CD14-positive monocyte (primary cell): ENCODE measurements at regions not wholly inside any gene's neighbourhood (a gene's known extent, or its start where the extent isn't known, plus 50 kb on each side); places are given as distances from the start of the nearest gene placed in this dataset. TPM values are rescaled to one million over a fixed set of nuclear protein-coding genes. Genes with fewer than 3 reads are reported as not detected.

ENCODE experiments used
- DNase-seq, 3 donors: peaks; one replicate each; pipeline ENCODE4 v3.0.0-alpha.2; 2011 to 2022
- H2AFZ ChIP-seq: 2 replicates; pipeline ENCODE4 v1.6.0; 2012; ENCODE audit warnings: mild to moderate bottlenecking, low read depth, low read length, inconsistent platforms; ENCODE audit not compliant: insufficient read depth, poor library complexity, severe bottlenecking
- H3K27ac ChIP-seq, 2 donors: 1 replicate in 1 of 2; 2 replicates in 1 of 2; pipeline ENCODE4 v1.5.1; 2012 to 2013; ENCODE audit warnings: low read length in 2 of 2, control low read depth in 1 of 2, inconsistent platforms in 1 of 2, low read depth in 1 of 2, mild to moderate bottlenecking in 1 of 2
- H3K27me3 ChIP-seq, 2 donors: one replicate each; pipeline versions ENCODE4 v1.6.0 to v1.6.1; 2011 to 2013; ENCODE audit warnings: low read length in 2 of 2; ENCODE audit not compliant: control insufficient read depth in 2 of 2, insufficient read depth in 2 of 2
- H3K36me3 ChIP-seq, 2 donors: replicated peaks in 1 of 2; 1 replicate in 1 of 2; 2 replicates in 1 of 2; pipeline versions ENCODE4 v1.5.1 to v1.6.1; 2012 to 2013; ENCODE audit warnings: low read length in 2 of 2, control low read depth in 1 of 2, inconsistent platforms in 1 of 2, mild to moderate bottlenecking in 1 of 2; ENCODE audit not compliant: insufficient read depth in 2 of 2, control insufficient read depth in 1 of 2
- H3K4me1 ChIP-seq, 2 donors: 1 replicate in 1 of 2; 2 replicates in 1 of 2; pipeline versions ENCODE4 v1.5.1 to v1.6.1; 2012 to 2013; ENCODE audit warnings: low read length in 2 of 2, control low read depth in 1 of 2, inconsistent platforms in 1 of 2, mild to moderate bottlenecking in 1 of 2, moderate library complexity in 1 of 2; ENCODE audit not compliant: insufficient read depth in 2 of 2, control insufficient read depth in 1 of 2
- H3K4me2 ChIP-seq: replicated peaks from 2 replicates; pipeline ENCODE3; 2012; ENCODE audit warnings: low read length, moderate library complexity, mild to moderate bottlenecking; ENCODE audit not compliant: poor library complexity, severe bottlenecking; ENCODE audit errors: extremely low read depth
- H3K4me3 ChIP-seq, 3 experiments: fragments of 200-600 bp in 1 of 3; sonication (generic) in 1 of 3; replicated peaks in 1 of 3; 1 replicate in 2 of 3; 2 replicates in 1 of 3; pipeline ENCODE4 v1.5.1; 2011 to 2013; ENCODE audit warnings: low read length in 3 of 3, mild to moderate bottlenecking in 3 of 3, control low read depth in 2 of 3, low read depth in 2 of 3, inconsistent platforms in 1 of 3, moderate library complexity in 1 of 3
- H3K79me2 ChIP-seq: 2 replicates; pipeline ENCODE4 v1.6.0; 2012; ENCODE audit warnings: mild to moderate bottlenecking, control low read depth, inconsistent platforms, low read length, moderate library complexity; ENCODE audit not compliant: insufficient read depth
- H3K9ac ChIP-seq: 2 replicates; pipeline ENCODE4 v1.6.0; 2017; ENCODE audit warnings: low read length, mild to moderate bottlenecking; ENCODE audit not compliant: insufficient read depth, poor library complexity, severe bottlenecking
- H3K9me3 ChIP-seq, 2 donors: replicated peaks in 1 of 2; 1 replicate in 1 of 2; 2 replicates in 1 of 2; pipeline versions ENCODE4 v1.5.1 to v1.6.1; 2012 to 2013; ENCODE audit warnings: low read length in 2 of 2, control low read depth in 1 of 2; ENCODE audit not compliant: control insufficient read depth in 1 of 2, insufficient read depth in 1 of 2
- H4K20me1 ChIP-seq: 2 replicates; pipeline ENCODE4 v1.6.0; 2012; ENCODE audit warnings: mild to moderate bottlenecking, low read length, control low read depth, moderate library complexity; ENCODE audit not compliant: insufficient read depth
- H3K27ac Mint-ChIP-seq, 7 donors: one replicate each; pipeline ENCODE4 v1.8.0; 2020; ENCODE audit warnings: mild to moderate bottlenecking in 7 of 7, mixed read lengths in 7 of 7, moderate library complexity in 6 of 7, inconsistent platforms in 2 of 7
- H3K27me3 Mint-ChIP-seq, 3 donors: one replicate each; pipeline ENCODE4 v1.8.0; 2021 to 2022; ENCODE audit warnings: low read depth in 3 of 3, mild to moderate bottlenecking in 3 of 3, mixed read lengths in 3 of 3, moderate library complexity in 3 of 3, inconsistent platforms in 1 of 3
- H3K36me3 Mint-ChIP-seq, 2 donors: one replicate each; pipeline ENCODE4 v1.8.0; 2020; ENCODE audit warnings: mixed read lengths in 2 of 2, inconsistent platforms in 1 of 2, mild to moderate bottlenecking in 1 of 2
- H3K4me1 Mint-ChIP-seq: one replicate; pipeline ENCODE4 v1.8.0; 2020; ENCODE audit warnings: mild to moderate bottlenecking, mixed read lengths
- H3K4me3 Mint-ChIP-seq, 2 donors: one replicate each; pipeline ENCODE4 v1.8.0; 2020; ENCODE audit warnings: mild to moderate bottlenecking in 2 of 2, mixed read lengths in 2 of 2, moderate library complexity in 1 of 2
- H3K9me3 Mint-ChIP-seq, 7 donors: one replicate each; pipeline ENCODE4 v1.8.0; 2020 to 2022; ENCODE audit warnings: mixed read lengths in 7 of 7, mild to moderate bottlenecking in 6 of 7, moderate library complexity in 6 of 7, inconsistent platforms in 2 of 7
- CTCF ChIP-seq: fragments of 200-600 bp; IDR thresholded peaks from one replicate; pipeline ENCODE4 v1.8.0; 2022; ENCODE audit warnings: antibody characterized with exemption, mild to moderate bottlenecking
- whole genome bisulfite sequencing: methylation state at CpG from one replicate; pipeline ENCODE4 v1.1.5; 2013; ENCODE audit warnings: missing lambda C conversion rate; ENCODE audit not compliant: insufficient coverage; 5-methylcytosine and 5-hydroxymethylcytosine counted together
- intact Hi-C, 2 donors: fragments of 100-400 bp; cut with micrococcal nuclease; formaldehyde crosslinking; loops; one replicate each; pipeline versions ENCODE4 v1.15.0 to v1.15.1; 2023
- small RNA-seq: library from RNA; depleted of rRNA; stranded (forward); fragments of <200 nt; gene quantifications from one replicate; pipeline ENCODE3, GENCODE V24; 2012; ENCODE audit warnings: low read depth; ENCODE audit not compliant: insufficient read length

- no peak overlapping the region for H3K27ac ChIP-seq
- WGBS: 91% methylated on average over 1 of the region's 2 CpGs
- H3K27me3 Mint-ChIP-seq: no peaks in the 10 kb centered on the region
- no peak for TF ChIP-seq CTCF
- intact Hi-C loops: no loop called here
- H3K27ac Mint-ChIP-seq: no peak overlapping the region
- no peaks in the 10 kb centered on the region for H3K79me2 ChIP-seq
- H3K9ac ChIP-seq: no peak overlapping the region
- H3K27me3 ChIP-seq: no peaks in the 10 kb centered on the region
- no peaks in the 10 kb centered on the region for H3K9me3 ChIP-seq
- peaks cover 0 to 10% (median 3%) of the 10 kb centered on the region in 7 donors for H3K9me3 Mint-ChIP-seq
- no peaks in the 10 kb centered on the region for H3K4me1 ChIP-seq
- H3K36me3 Mint-ChIP-seq: no peaks in the 10 kb centered on the region
- H4K20me1 ChIP-seq: no peaks in the 10 kb centered on the region
- H3K4me3 ChIP-seq: no peak overlapping the region
- H3K4me1 Mint-ChIP-seq: no peaks in the 10 kb centered on the region
- no peak overlapping the region for H3K4me2 ChIP-seq
- H3K36me3 ChIP-seq: no peaks in the 10 kb centered on the region
- no peak overlapping the region for H3K4me3 Mint-ChIP-seq
- DNase-seq: no peak
- H2AFZ ChIP-seq: no peak overlapping the region
These were observed 555.9 kb downstream of the DIAPH3 start for GRCh38 chr13:59607780-59608233.

- Histone ChIP-seq H3K27me3 (no peaks in the 10 kb centered on the region), H3K9me3 (no peaks in the 10 kb centered on the region), H3K79me2 (no peaks in the 10 kb centered on the region), H3K27ac (no peak overlapping the region), H3K4me3 (no peak overlapping the region), H3K4me2 (no peak overlapping the region), H3K9ac (no peak overlapping the region), H4K20me1 (no peaks in the 10 kb centered on the region), H2AFZ (no peak overlapping the region), H3K36me3 (no peaks in the 10 kb centered on the region), H3K4me1 (no peaks in the 10 kb centered on the region)
- intact Hi-C loops: no loop called here
- TF ChIP-seq CTCF: no peak
- no peak overlapping the region for H3K4me3 Mint-ChIP-seq
- H3K9me3 Mint-ChIP-seq: peaks cover 0 to 8% (median 4%) of the 10 kb centered on the region in 7 donors
- H3K27ac Mint-ChIP-seq: no peak overlapping the region
- DNase-seq: no peak
- H3K4me1 Mint-ChIP-seq: no peaks in the 10 kb centered on the region
- H3K27me3 Mint-ChIP-seq: peaks cover 0 to 2% (median 0%) of the 10 kb centered on the region in 3 donors
- no peaks in the 10 kb centered on the region for H3K36me3 Mint-ChIP-seq
These were observed 554.3 kb downstream of the DIAPH3 start for GRCh38 chr13:59609421-59609820.

Small RNA genes lying in the stretch of these regions (small RNA-seq; reads per million reads assigned to genes)
- not detected for gene AL161423.1
- not detected for gene HMGN2P39
- gene RNA5SP30: not detected
- not detected for gene RNU7-88P
- not detected for gene RNY4P29
